SK-N-SH treated with all-trans-retinoic acid at 6 μM for 48 hours (cell line): ENCODE measurements at regions not wholly inside any gene's neighbourhood (a gene's known extent, or its start where the extent isn't known, plus 50 kb on each side); places are given as distances from the start of the nearest gene placed in this dataset.

ENCODE experiments used
- ATAC-seq: fragments of 200-7000 bp; cut with Tn5 transposase; 3 replicates; pipeline ENCODE4 v1.9.1; 2020; ENCODE audit warnings: mild to moderate bottlenecking, moderate library complexity
- ARNTL ChIP-seq: fragments of 450-650 bp; formaldehyde crosslinking; IDR thresholded peaks from 2 replicates; pipeline ENCODE4 v1.5.0; 2020; ENCODE audit warnings: low read depth, mild to moderate bottlenecking, moderate library complexity, borderline replicate concordance
- BACH2 ChIP-seq: fragments of 250-450 bp; sonication (Bioruptor Pico); IDR thresholded peaks from 2 replicates; pipeline ENCODE4 v1.9.0; 2021; ENCODE audit warnings: mild to moderate bottlenecking, borderline replicate concordance
- CREB5 ChIP-seq: fragments of 250-450 bp; sonication (Bioruptor Pico); IDR thresholded peaks from 2 replicates; pipeline ENCODE4 v1.5.1; 2020; ENCODE audit warnings: low read depth, mild to moderate bottlenecking, moderate library complexity
- CSDC2 ChIP-seq: fragments of 250-450 bp; sonication (Bioruptor Pico); IDR thresholded peaks from 2 replicates; pipeline ENCODE4 v1.5.0; 2020; ENCODE audit warnings: mild to moderate bottlenecking, moderate library complexity
- CSRNP3 ChIP-seq: fragments of 250-450 bp; sonication (Bioruptor Pico); IDR thresholded peaks from 2 replicates; pipeline ENCODE4 v1.5.1; 2021; ENCODE audit warnings: mild to moderate bottlenecking, moderate library complexity
- GLIS3 ChIP-seq: fragments of 250-450 bp; sonication (Bioruptor Pico); IDR thresholded peaks from 2 replicates; pipeline ENCODE4 v1.5.0; 2020; ENCODE audit warnings: mild to moderate bottlenecking, moderate library complexity
- ISL1 ChIP-seq: fragments of 250-450 bp; sonication (Bioruptor Pico); IDR thresholded peaks from 2 replicates; pipeline ENCODE4 v2.1.2; 2022; ENCODE audit warnings: mild to moderate bottlenecking, moderate library complexity
- OSR1 ChIP-seq: fragments of 250-450 bp; sonication (Bioruptor Pico); IDR thresholded peaks from 2 replicates; pipeline ENCODE4 v1.8.0; 2022; ENCODE audit warnings: moderate library complexity, mild to moderate bottlenecking, inconsistent platforms
- PPARA ChIP-seq: fragments of 250-450 bp; sonication (Bioruptor Pico); IDR thresholded peaks from 2 replicates; pipeline ENCODE4 v1.5.0; 2020; ENCODE audit warnings: mild to moderate bottlenecking, borderline replicate concordance
- RARB ChIP-seq: fragments of 250-450 bp; sonication (Bioruptor Pico); IDR thresholded peaks from 2 replicates; pipeline ENCODE4 v1.8.0; 2021; ENCODE audit warnings: mild to moderate bottlenecking, moderate library complexity
- SNAI2 ChIP-seq: fragments of 250-450 bp; sonication (Bioruptor Pico); IDR thresholded peaks from 2 replicates; pipeline ENCODE4 v1.5.0; 2020; ENCODE audit warnings: mild to moderate bottlenecking, moderate library complexity
- TCF4 ChIP-seq: fragments of 250-450 bp; sonication (Bioruptor Pico); IDR thresholded peaks from 2 replicates; pipeline ENCODE4 v1.8.0; 2021; ENCODE audit warnings: mild to moderate bottlenecking, moderate library complexity, borderline replicate concordance
- TOX ChIP-seq: fragments of 250-450 bp; sonication (Bioruptor Pico); IDR thresholded peaks from 2 replicates; pipeline ENCODE4 v1.8.0; 2021; ENCODE audit warnings: mild to moderate bottlenecking, moderate library complexity, borderline replicate concordance
- TSHZ2 ChIP-seq: fragments of 250-450 bp; sonication (Bioruptor Pico); IDR thresholded peaks from 2 replicates; pipeline ENCODE4 v1.5.0; 2020; ENCODE audit warnings: mild to moderate bottlenecking, moderate library complexity
- ZC3H10 ChIP-seq: fragments of 250-450 bp; sonication (Bioruptor Pico); IDR thresholded peaks from 2 replicates; pipeline ENCODE4 v1.5.1; 2021; ENCODE audit warnings: mild to moderate bottlenecking, moderate library complexity
- ZFP3 ChIP-seq: fragments of 250-450 bp; sonication (Bioruptor Pico); IDR thresholded peaks from 2 replicates; pipeline ENCODE4 v1.5.0; 2020; ENCODE audit warnings: mild to moderate bottlenecking, moderate library complexity
- ZFP30 ChIP-seq: fragments of 450-650 bp; formaldehyde crosslinking; IDR thresholded peaks from 2 replicates; pipeline ENCODE4 v1.5.0; 2022; ENCODE audit warnings: mild to moderate bottlenecking, moderate library complexity
- ZNF565 ChIP-seq: fragments of 450-650 bp; formaldehyde crosslinking; conservative IDR thresholded peaks from 2 replicates; pipeline ENCODE4 v1.5.0; 2020; ENCODE audit warnings: low read depth, mild to moderate bottlenecking, moderate library complexity
- ZNF8 ChIP-seq: fragments of 450-650 bp; formaldehyde crosslinking; IDR thresholded peaks from 2 replicates; pipeline ENCODE4 v1.5.0; 2020; ENCODE audit warnings: mild to moderate bottlenecking, moderate library complexity
- TF ChIP-seq, protein P1 (sequence below): fragments of 250-450 bp; sonication (Bioruptor Pico); IDR thresholded peaks from 2 replicates; pipeline ENCODE4 v1.8.0; 2021; ENCODE audit warnings: low read depth, mild to moderate bottlenecking, moderate library complexity, borderline replicate concordance
- TF ChIP-seq, protein P2 (sequence below): fragments of 250-450 bp; sonication (Bioruptor Pico); IDR thresholded peaks from 2 replicates; pipeline ENCODE4 v1.8.0; 2020; ENCODE audit warnings: mild to moderate bottlenecking, moderate library complexity, borderline replicate concordance

GRCh38 chr21:32861866-32862265, 90.3 kb upstream of the PAXBP1 start:
- no peak for TF ChIP-seq CSRNP3 (CRISPR knock-in tag)
- TF ChIP-seq ZNF565 (CRISPR knock-in tag), result no peak
- no peak for TF ChIP-seq ZC3H10 (CRISPR knock-in tag)
- TF ChIP-seq CSDC2, result no peak
- no peak for TF ChIP-seq ZFP3
- no peak for TF ChIP-seq SNAI2 (CRISPR knock-in tag)
- TF ChIP-seq PPARA, result no peak
- no peak for TF ChIP-seq TCF4
- TF ChIP-seq RARB (CRISPR knock-in tag), result no peak
- TF ChIP-seq CREB5 (CRISPR knock-in tag), result no peak
- TF ChIP-seq GLIS3 (CRISPR knock-in tag), result no peak
- no peak for TF ChIP-seq TSHZ2 (CRISPR knock-in tag)
- TF ChIP-seq ISL1 (CRISPR knock-in tag), result no peak
- no peak for TF ChIP-seq BACH2
- no peak for TF ChIP-seq ZFP30 (CRISPR knock-in tag)
- TF ChIP-seq, protein P1, sequence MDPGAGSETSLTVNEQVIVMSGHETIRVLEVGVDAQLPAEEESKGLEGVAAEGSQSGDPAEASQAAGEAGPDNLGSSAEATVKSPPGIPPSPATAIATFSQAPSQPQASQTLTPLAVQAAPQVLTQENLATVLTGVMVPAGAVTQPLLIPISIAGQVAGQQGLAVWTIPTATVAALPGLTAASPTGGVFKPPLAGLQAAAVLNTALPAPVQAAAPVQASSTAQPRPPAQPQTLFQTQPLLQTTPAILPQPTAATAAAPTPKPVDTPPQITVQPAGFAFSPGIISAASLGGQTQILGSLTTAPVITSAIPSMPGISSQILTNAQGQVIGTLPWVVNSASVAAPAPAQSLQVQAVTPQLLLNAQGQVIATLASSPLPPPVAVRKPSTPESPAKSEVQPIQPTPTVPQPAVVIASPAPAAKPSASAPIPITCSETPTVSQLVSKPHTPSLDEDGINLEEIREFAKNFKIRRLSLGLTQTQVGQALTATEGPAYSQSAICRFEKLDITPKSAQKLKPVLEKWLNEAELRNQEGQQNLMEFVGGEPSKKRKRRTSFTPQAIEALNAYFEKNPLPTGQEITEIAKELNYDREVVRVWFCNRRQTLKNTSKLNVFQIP, result no peak
- TF ChIP-seq OSR1 (CRISPR knock-in tag), result no peak
- no peak for ATAC-seq

GRCh38 chr21:32867597-32867996, 96.0 kb upstream of the PAXBP1 start:
- ATAC-seq, result no peak
- TF ChIP-seq ZNF8 (CRISPR knock-in tag) (no peak), PPARA (no peak), OSR1 (CRISPR knock-in tag) (no peak), GLIS3 (CRISPR knock-in tag) (no peak), ZFP3 (no peak), SNAI2 (CRISPR knock-in tag) (no peak), ZNF565 (CRISPR knock-in tag) (no peak)
- TF ChIP-seq, protein P2, sequence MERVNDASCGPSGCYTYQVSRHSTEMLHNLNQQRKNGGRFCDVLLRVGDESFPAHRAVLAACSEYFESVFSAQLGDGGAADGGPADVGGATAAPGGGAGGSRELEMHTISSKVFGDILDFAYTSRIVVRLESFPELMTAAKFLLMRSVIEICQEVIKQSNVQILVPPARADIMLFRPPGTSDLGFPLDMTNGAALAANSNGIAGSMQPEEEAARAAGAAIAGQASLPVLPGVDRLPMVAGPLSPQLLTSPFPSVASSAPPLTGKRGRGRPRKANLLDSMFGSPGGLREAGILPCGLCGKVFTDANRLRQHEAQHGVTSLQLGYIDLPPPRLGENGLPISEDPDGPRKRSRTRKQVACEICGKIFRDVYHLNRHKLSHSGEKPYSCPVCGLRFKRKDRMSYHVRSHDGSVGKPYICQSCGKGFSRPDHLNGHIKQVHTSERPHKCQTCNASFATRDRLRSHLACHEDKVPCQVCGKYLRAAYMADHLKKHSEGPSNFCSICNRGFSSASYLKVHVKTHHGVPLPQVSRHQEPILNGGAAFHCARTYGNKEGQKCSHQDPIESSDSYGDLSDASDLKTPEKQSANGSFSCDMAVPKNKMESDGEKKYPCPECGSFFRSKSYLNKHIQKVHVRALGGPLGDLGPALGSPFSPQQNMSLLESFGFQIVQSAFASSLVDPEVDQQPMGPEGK (CRISPR knock-in tag), result no peak

GRCh38 chr21:32868631-32869454, 97.3 kb upstream of the PAXBP1 start:
- no peak for ATAC-seq
- TF ChIP-seq ZFP3 (no peak), ARNTL (CRISPR knock-in tag) (no peak), CREB5 (CRISPR knock-in tag) (no peak), ZNF8 (CRISPR knock-in tag) (no peak), ZC3H10 (CRISPR knock-in tag) (no peak), ZFP30 (CRISPR knock-in tag) (no peak), TOX (CRISPR knock-in tag) (no peak), PPARA (no peak)
- TF ChIP-seq, protein P2 (CRISPR knock-in tag), result no peak
- TF ChIP-seq, protein P1, result no peak
